ENCODE measurements at regions not wholly inside any gene's neighbourhood (a gene's known extent, or its start where the extent isn't known, plus 50 kb on each side); places are given as distances from the start of the nearest gene placed in this dataset.
A peak's percentile ranks its signal among the peaks of the same experiment; 100 is the strongest.
"Not testable (repeated sequence)": the region's sequence is repeated elsewhere in the genome, so short reads cannot be mapped to it uniquely, and the experiment has no call there.

- no peak for DNase-seq (ENCODE audit: low read depth in 2 of 2)
Measured at GRCh38 chr15:98523912-98524662, 124.3 kb upstream of the IGF1R start.

- DNase-seq (ENCODE audit: low read depth in 2 of 2): no peak
Measured at GRCh38 chr15:98524838-98525660, 123.3 kb upstream of the IGF1R start.

GRCh38 chr15:98525661-98526001 is 122.7 kb upstream of the IGF1R start:
- no peak for DNase-seq (ENCODE audit: low read depth in 2 of 2)

GRCh38 chr15:98526094-98526493 is 122.2 kb upstream of the IGF1R start:
- DNase-seq (ENCODE audit: low read depth in 2 of 2): no peak

- no peak for DNase-seq (ENCODE audit: low read depth in 2 of 2)
Measured at GRCh38 chr15:98528046-98528725, 120.2 kb upstream of the IGF1R start.

- no peak for DNase-seq (ENCODE audit: low read depth in 2 of 2)
Measured at GRCh38 chr15:98529205-98530145, 118.9 kb upstream of the IGF1R start.

- no peak for DNase-seq (ENCODE audit: low read depth in 2 of 2)
Measured at GRCh38 chr15:98530570-98530969, 117.8 kb upstream of the IGF1R start.

- no peak for DNase-seq (ENCODE audit: low read depth in 2 of 2)
Measured at GRCh38 chr15:98532063-98532462, 116.3 kb upstream of the IGF1R start.

GRCh38 chr15:98536976-98537375 is 111.4 kb upstream of the IGF1R start:
- DNase-seq (ENCODE audit: low read depth in 2 of 2): no peak

GRCh38 chr15:98537516-98538060 is 110.8 kb upstream of the IGF1R start:
- DNase-seq (ENCODE audit: low read depth in 2 of 2): no peak

- DNase-seq (ENCODE audit: low read depth in 2 of 2): no peak
Measured at GRCh38 chr15:98541519-98541918, 106.8 kb upstream of the IGF1R start.

- DNase-seq (ENCODE audit: low read depth in 2 of 2): no peak
Measured at GRCh38 chr15:98543237-98543636, 105.1 kb upstream of the IGF1R start.

GRCh38 chr15:98546329-98546728 is 102.0 kb upstream of the IGF1R start:
- no peak for DNase-seq (ENCODE audit: low read depth in 2 of 2)

GRCh38 chr15:98547275-98547674 is 101.1 kb upstream of the IGF1R start:
- DNase-seq (ENCODE audit: low read depth in 2 of 2): no peak

GRCh38 chr15:98547741-98548138 is 100.6 kb upstream of the IGF1R start:
- DNase-seq (ENCODE audit: low read depth in 2 of 2): no peak

GRCh38 chr15:98548139-98548971 is 100.0 kb upstream of the IGF1R start:
- peak; percentile 21 to 28 for DNase-seq (ENCODE audit: low read depth in 2 of 2)

- DNase-seq (ENCODE audit: low read depth in 2 of 2): no peak
Measured at GRCh38 chr15:98549003-98549402, 99.3 kb upstream of the IGF1R start.

- DNase-seq (ENCODE audit: low read depth in 2 of 2): no peak
Measured at GRCh38 chr15:98549741-98550140, 98.6 kb upstream of the IGF1R start.

GRCh38 chr15:98550363-98550762 is 98.0 kb upstream of the IGF1R start:
- DNase-seq (ENCODE audit: low read depth in 2 of 2): not testable (repeated sequence)

- DNase-seq (ENCODE audit: low read depth in 2 of 2): no peak
Measured at GRCh38 chr15:98551936-98552562, 96.3 kb upstream of the IGF1R start.

Data from stimulated activated CD8-positive, alpha-beta memory T cell treated with anti-CD3 and anti-CD28 coated beads, Interleukin-2, amount 100 ng/mL, for 48 hours (primary cell).